ENCODE measurements at regions not wholly inside any gene's neighbourhood (a gene's known extent, or its start where the extent isn't known, plus 50 kb on each side); places are given as distances from the start of the nearest gene placed in this dataset.

GRCh38 chr17:14747603-14747950, 446.7 kb downstream of the HS3ST3B1 start:
- H3K9me3 Mint-ChIP-seq: peaks cover 0 to 2% (median 0%) of the 10 kb centered on the region in 7 donors
- peaks cover 9 to 32% (median 20%) of the 10 kb centered on the region in 3 donors for H3K27me3 Mint-ChIP-seq
- no peak for DNase-seq
- no peak overlapping the region for H3K4me3 Mint-ChIP-seq
- H3K36me3 Mint-ChIP-seq: peaks cover 0 to 5% of the 10 kb centered on the region in 2 donors
- no peak for ATAC-seq (ENCODE audit: low read depth in 2 of 2)
- H3K4me1 Mint-ChIP-seq: no peaks in the 10 kb centered on the region
- H3K27ac Mint-ChIP-seq: no peak overlapping the region

GRCh38 chr17:14746822-14747602, 446.1 kb downstream of the HS3ST3B1 start:
- DNase-seq: no peak
- H3K4me3 Mint-ChIP-seq: no peak overlapping the region
- peaks cover 0 to 3% of the 10 kb centered on the region in 2 donors for H3K36me3 Mint-ChIP-seq
- no peaks in the 10 kb centered on the region for H3K4me1 Mint-ChIP-seq
- H3K27me3 Mint-ChIP-seq: peaks cover 9 to 26% (median 14%) of the 10 kb centered on the region in 3 donors
- no peak for ATAC-seq (ENCODE audit: low read depth in 2 of 2)
- no peak overlapping the region for H3K27ac Mint-ChIP-seq
- H3K9me3 Mint-ChIP-seq: no peaks in the 10 kb centered on the region

- Mint-ChIP-seq H3K36me3 (no peaks in the 10 kb centered on the region), H3K27me3 (peaks cover 10 to 20% (median 11%) of the 10 kb centered on the region in 3 donors), H3K9me3 (no peaks in the 10 kb centered on the region), H3K27ac (no peak overlapping the region), H3K4me1 (no peaks in the 10 kb centered on the region), H3K4me3 (no peak overlapping the region)
- DNase-seq (no peak), ATAC-seq (ENCODE audit: low read depth in 2 of 2) (no peak)
Measured at GRCh38 chr17:14745541-14745940, 444.7 kb downstream of the HS3ST3B1 start.

DNA sequence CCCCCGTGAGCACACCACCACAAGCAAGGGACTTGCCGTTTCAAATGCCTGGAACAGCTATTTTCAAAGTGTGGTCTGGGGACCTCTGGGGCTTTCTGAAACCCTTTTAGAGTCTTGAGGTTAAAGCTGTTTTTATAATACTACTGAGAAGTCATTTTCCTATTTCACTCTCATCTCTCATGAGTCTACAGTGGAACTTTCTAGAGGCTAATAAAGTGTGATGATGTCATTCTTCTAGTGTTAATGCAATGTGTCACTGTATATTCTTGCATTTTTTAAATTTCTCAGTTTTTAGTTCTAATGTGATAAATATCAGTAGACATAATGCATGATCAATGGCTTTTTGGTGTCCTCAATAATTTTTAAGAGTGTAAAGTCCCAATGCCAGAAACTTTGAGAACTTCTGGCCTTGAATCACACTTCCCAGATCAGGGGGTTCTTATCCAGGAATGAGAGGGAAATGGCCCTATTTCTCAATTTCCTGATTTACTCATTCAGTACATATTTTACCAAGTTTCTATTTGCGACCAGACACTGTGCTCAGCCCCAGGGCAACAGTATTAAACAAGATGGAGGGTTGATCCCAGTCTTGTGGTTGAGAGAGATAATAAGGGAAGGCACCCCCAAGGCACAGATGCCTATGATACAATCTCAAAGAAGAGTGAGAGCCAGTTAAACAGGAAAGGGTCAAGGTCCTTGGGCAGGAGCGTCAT, 444.0 kb downstream of the HS3ST3B1 start:
- Mint-ChIP-seq H3K4me1 (no peaks in the 10 kb centered on the region), H3K9me3 (no peaks in the 10 kb centered on the region), H3K27me3 (peaks cover 8 to 24% (median 17%) of the 10 kb centered on the region in 3 donors), H3K36me3 (no peaks in the 10 kb centered on the region), H3K4me3 (no peak overlapping the region), H3K27ac (no peak overlapping the region)
- no peak for DNase-seq
- ATAC-seq (ENCODE audit: low read depth in 2 of 2): no peak

GRCh38 chr17:14741491-14741890, 440.6 kb downstream of the HS3ST3B1 start:
- Mint-ChIP-seq H3K36me3 (no peaks in the 10 kb centered on the region), H3K4me3 (no peak overlapping the region), H3K4me1 (no peaks in the 10 kb centered on the region), H3K27ac (no peak overlapping the region), H3K9me3 (no peaks in the 10 kb centered on the region), H3K27me3 (peaks cover 0 to 34% (median 25%) of the 10 kb centered on the region in 3 donors)
- DNase-seq: no peak
- ATAC-seq (ENCODE audit: low read depth in 2 of 2): no peak

DNA sequence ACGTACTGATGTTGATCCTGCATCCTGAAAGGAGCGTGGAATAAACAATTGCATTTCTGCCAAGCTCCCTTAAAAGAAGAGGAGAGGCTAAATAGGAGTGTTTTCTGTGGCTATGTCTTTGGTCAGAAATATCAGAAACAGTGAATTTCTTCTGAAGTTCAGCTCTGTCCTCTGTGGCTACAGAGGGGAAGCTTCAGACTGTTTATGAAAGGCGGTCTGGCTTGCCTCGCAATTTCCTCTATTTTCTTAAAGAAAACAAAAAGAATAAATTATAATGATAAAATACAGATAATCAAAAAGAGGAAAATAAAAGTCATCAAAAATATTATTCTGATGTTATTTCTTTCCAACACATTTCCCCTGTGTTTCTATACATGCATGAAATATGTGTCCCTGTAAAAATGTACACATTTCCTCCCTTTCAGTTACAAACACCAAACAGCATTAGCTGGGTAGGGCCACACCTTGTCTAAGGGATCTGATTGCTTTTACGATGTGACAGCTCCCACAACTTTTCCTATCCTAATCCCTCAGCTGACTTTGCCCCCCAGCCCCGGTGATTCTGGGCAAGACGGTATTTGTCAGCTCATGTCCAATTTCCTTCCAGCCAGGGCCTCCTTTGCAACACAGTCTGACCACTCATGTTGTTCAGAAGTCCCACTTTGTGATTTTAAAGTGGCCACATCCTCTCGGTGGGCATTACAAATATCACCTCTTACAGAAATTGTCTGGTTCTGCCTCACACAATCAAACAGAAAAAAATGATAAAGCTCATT, 439.0 kb downstream of the HS3ST3B1 start:
- Mint-ChIP-seq H3K36me3 (no peaks in the 10 kb centered on the region), H3K4me3 (no peak overlapping the region), H3K27me3 (peaks cover 0 to 36% (median 28%) of the 10 kb centered on the region in 3 donors), H3K9me3 (no peaks in the 10 kb centered on the region), H3K4me1 (no peaks in the 10 kb centered on the region), H3K27ac (no peak overlapping the region)
- DNase-seq (no peak), ATAC-seq (ENCODE audit: low read depth in 2 of 2) (no peak)

GRCh38 chr17:14738652-14738988, 437.7 kb downstream of the HS3ST3B1 start:
- H3K36me3 Mint-ChIP-seq: no peaks in the 10 kb centered on the region
- H3K4me3 Mint-ChIP-seq: peak overlapping the region in 1 of 8 donors; percentile 10
- ATAC-seq (ENCODE audit: low read depth in 2 of 2): no peak

DNA sequence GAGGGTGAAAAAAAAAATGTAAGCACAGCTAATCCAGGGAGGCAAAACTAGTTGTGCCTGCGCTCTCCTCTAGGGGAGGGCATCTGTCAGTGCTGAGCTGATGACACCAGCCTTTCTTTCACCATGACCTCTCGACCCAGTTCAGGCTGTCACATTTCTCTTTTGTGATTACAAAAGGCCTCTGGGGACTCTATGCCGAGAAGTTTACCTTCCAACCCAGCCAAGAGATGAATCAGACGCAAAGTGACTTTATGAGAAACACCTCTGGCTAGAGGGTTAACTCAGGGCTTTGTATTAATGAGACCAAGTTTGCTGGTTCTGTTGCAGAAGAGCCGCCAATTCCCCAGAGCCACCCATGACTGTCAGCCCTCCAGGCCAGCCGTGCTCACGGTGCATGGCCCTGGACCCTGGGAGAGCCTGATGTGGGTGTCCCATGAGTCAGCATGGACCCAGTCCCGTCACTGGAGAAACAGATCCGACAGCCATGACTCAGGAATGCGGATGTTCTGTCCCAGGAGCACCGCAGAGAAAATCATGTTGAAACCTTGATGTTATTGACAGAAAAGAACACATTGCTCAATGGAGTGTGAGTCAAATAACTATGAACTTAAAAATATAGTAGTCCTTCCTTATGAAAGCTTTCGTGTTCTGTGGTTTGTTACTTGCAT, 437.2 kb downstream of the HS3ST3B1 start:
- DNase-seq: no peak

More at GRCh38 chr17:14738652-14738988, 437.7 kb downstream of the HS3ST3B1 start:
- Mint-ChIP-seq H3K27ac (no peak overlapping the region), H3K9me3 (no peaks in the 10 kb centered on the region), H3K27me3 (peaks cover 0 to 41% (median 34%) of the 10 kb centered on the region in 3 donors), H3K4me1 (no peaks in the 10 kb centered on the region)
- DNase-seq: no peak

DNA sequence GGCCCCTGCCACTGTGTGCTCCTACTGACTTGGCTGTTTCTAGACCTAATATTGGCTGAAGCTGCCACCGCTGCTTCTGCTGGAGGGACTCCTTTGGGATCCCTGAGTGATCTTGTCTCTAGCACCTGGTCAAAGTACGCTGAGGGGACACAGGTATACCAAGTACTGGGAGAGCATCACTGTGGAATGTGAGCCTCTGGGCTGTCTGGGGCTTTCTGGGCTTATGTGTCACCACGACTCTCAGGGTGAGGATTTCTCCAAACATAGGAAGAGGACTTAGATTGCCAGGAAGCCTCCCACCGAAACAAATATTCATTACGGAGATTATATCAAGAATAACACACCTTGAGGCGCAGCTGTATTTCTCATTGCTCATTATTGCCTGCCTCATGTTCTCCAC, 435.8 kb downstream of the HS3ST3B1 start:
- peaks cover under 1 to 47% (median 43%) of the 10 kb centered on the region in 3 donors for H3K27me3 Mint-ChIP-seq
- ATAC-seq (ENCODE audit: low read depth in 2 of 2) (no peak), DNase-seq (no peak)
- H3K36me3 Mint-ChIP-seq: no peaks in the 10 kb centered on the region
- H3K9me3 Mint-ChIP-seq: peaks cover 0 to 1% (median 0%) of the 10 kb centered on the region in 7 donors
- H3K4me3 Mint-ChIP-seq: no peak overlapping the region
- no peak overlapping the region for H3K27ac Mint-ChIP-seq
- no peaks in the 10 kb centered on the region for H3K4me1 Mint-ChIP-seq

More for the DNA sequence above, 437.2 kb downstream of the HS3ST3B1 start:
- no peak overlapping the region for H3K4me3 Mint-ChIP-seq
- ATAC-seq (ENCODE audit: low read depth in 2 of 2): no peak
- no peak overlapping the region for H3K27ac Mint-ChIP-seq
- H3K4me1 Mint-ChIP-seq: no peaks in the 10 kb centered on the region
- no peaks in the 10 kb centered on the region for H3K36me3 Mint-ChIP-seq
- H3K27me3 Mint-ChIP-seq: peaks cover 0 to 46% (median 38%) of the 10 kb centered on the region in 3 donors
- H3K9me3 Mint-ChIP-seq: no peaks in the 10 kb centered on the region

DNA sequence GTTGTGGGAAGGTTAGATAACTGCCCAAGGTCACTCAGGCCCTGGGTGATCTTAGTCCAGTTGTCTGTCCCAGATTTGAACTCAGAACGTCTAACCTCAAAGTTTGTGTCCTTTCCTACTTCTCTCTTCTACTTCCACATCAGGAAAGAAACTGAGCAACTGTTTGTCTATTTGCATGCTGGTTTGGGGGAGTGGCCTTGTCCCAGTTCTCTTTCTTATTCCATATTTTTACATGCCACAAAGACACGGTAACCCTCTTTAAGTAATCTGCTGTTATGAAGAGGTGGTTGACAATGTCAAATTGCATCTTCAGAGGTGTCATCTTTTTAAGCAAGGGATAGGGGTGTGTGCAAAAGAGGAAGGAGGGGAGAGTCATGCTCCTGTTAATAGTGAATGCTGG, 432.5 kb downstream of the HS3ST3B1 start:
- H3K27me3 Mint-ChIP-seq: peaks cover 4 to 34% (median 34%) of the 10 kb centered on the region in 3 donors
- peaks cover 0 to 8% (median 0%) of the 10 kb centered on the region in 7 donors for H3K9me3 Mint-ChIP-seq
- H3K27ac Mint-ChIP-seq: no peak overlapping the region
- ATAC-seq (ENCODE audit: low read depth in 2 of 2) (no peak), DNase-seq (no peak)
- no peak overlapping the region for H3K4me3 Mint-ChIP-seq
- no peaks in the 10 kb centered on the region for H3K36me3 Mint-ChIP-seq
- no peaks in the 10 kb centered on the region for H3K4me1 Mint-ChIP-seq

GRCh38 chr17:14732211-14732610, 431.3 kb downstream of the HS3ST3B1 start:
- Mint-ChIP-seq H3K27ac (no peak overlapping the region), H3K9me3 (peaks cover 0 to 8% (median 0%) of the 10 kb centered on the region in 7 donors), H3K36me3 (no peaks in the 10 kb centered on the region), H3K4me1 (no peaks in the 10 kb centered on the region), H3K4me3 (no peak overlapping the region), H3K27me3 (peaks cover 4 to 30% (median 26%) of the 10 kb centered on the region in 3 donors)
- no peak for DNase-seq
- no peak for ATAC-seq (ENCODE audit: low read depth in 2 of 2)

GRCh38 chr17:14731591-14731990, 430.7 kb downstream of the HS3ST3B1 start:
- ATAC-seq (ENCODE audit: low read depth in 2 of 2): no peak
- Mint-ChIP-seq H3K9me3 (peaks cover 0 to 8% (median 0%) of the 10 kb centered on the region in 7 donors), H3K27me3 (peaks cover 4 to 25% (median 20%) of the 10 kb centered on the region in 3 donors), H3K27ac (no peak overlapping the region), H3K4me1 (no peaks in the 10 kb centered on the region), H3K36me3 (no peaks in the 10 kb centered on the region), H3K4me3 (no peak overlapping the region)
- DNase-seq: no peak

GRCh38 chr17:14730821-14731220, 429.9 kb downstream of the HS3ST3B1 start:
- H3K9me3 Mint-ChIP-seq: peaks cover 0 to 8% (median 0%) of the 10 kb centered on the region in 7 donors

More at GRCh38 chr17:14730821-14731220, 429.9 kb downstream of the HS3ST3B1 start:
- Mint-ChIP-seq H3K4me3 (no peak overlapping the region), H3K27me3 (peaks cover 4 to 21% (median 17%) of the 10 kb centered on the region in 3 donors), H3K27ac (no peak overlapping the region), H3K4me1 (no peaks in the 10 kb centered on the region), H3K36me3 (no peaks in the 10 kb centered on the region)
- DNase-seq: no peak
- no peak for ATAC-seq (ENCODE audit: low read depth in 2 of 2)
